SK-N-MC (cell line): ENCODE measurements at regions not wholly inside any gene's neighbourhood (a gene's known extent, or its start where the extent isn't known, plus 50 kb on each side); places are given as distances from the start of the nearest gene placed in this dataset.

ENCODE experiments used
- EZH2 ChIP-seq: fragments of 200-600 bp; sonication (generic); IDR thresholded peaks from one replicate; pipeline ENCODE4 v1.6.1; 2017; ENCODE audit warnings: antibody characterized with exemption
- FOXP2 ChIP-seq: optimal IDR thresholded peaks from 2 replicates; pipeline ENCODE3; 2011; ENCODE audit warnings: mild to moderate bottlenecking, moderate library complexity; ENCODE audit not compliant: insufficient read depth; ENCODE audit errors: extremely low read length, control extremely low read depth
- POLR2AphosphoS5 ChIP-seq: IDR thresholded peaks from 2 replicates; pipeline ENCODE4 v1.6.1; 2012; ENCODE audit warnings: mild to moderate bottlenecking, low read depth, low read length, borderline replicate concordance

DNA sequence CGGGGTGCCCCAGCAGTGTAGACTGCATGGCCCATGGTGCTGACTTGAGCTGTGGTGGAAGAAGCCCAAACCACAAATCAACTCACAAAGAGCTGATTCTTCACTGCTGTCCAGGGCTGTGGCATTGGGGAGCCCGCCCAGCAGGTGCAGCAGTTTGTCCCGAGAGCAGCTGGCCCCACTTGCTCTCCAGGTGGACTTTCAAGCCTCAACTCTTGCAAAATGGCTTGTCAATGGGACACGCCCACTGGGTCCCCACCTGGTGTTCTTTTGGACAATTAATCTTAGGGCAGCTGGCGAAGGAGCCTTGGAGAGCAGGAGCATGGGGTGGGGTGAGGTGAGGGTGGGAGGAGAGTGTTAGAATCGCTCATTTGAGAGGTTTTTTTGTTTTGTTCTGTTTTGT, 117.9 kb downstream of the MYCN start:
- no peak for TF ChIP-seq EZH2
- TF ChIP-seq FOXP2, result no peak
- TF ChIP-seq POLR2AphosphoS5, result no peak
